Coronary artery (tissue), 2 donors: ENCODE measurements at regions not wholly inside any gene's neighbourhood (a gene's known extent, or its start where the extent isn't known, plus 50 kb on each side); places are given as distances from the start of the nearest gene placed in this dataset.

Experiments used
- DNase-seq: peaks from one replicate; pipeline ENCODE4 v3.0.0-alpha.2; 2017; ENCODE audit warnings: low spot score
- H3K27ac ChIP-seq, 2 donors: fragments of 200-600 bp; sonication (generic); one replicate each; pipeline ENCODE4 v1.5.1; 2016 to 2019
- H3K4me3 ChIP-seq: fragments of 200-600 bp; sonication (generic); 2 replicates; pipeline ENCODE4 v1.5.1; 2016; ENCODE audit warnings: mild to moderate bottlenecking, moderate library complexity
- CTCF ChIP-seq: fragments of 200-600 bp; sonication (generic); IDR thresholded peaks from one replicate; pipeline ENCODE4 v1.5.1; 2019; ENCODE audit warnings: antibody characterized with exemption

GRCh38 chr10:44217274-44217820 lies 167.6 kb downstream of the CXCL12 start:
- no peak for DNase-seq
- TF ChIP-seq CTCF, result no peak
- Histone ChIP-seq H3K27ac (no peak overlapping the region), H3K4me3 (no peak overlapping the region)

GRCh38 chr10:44216073-44216472 lies 168.8 kb downstream of the CXCL12 start:
- no peak for TF ChIP-seq CTCF
- no peak overlapping the region for H3K27ac ChIP-seq
- no peak overlapping the region for H3K4me3 ChIP-seq
- no peak for DNase-seq

GRCh38 chr10:44209811-44210210 lies 175.1 kb downstream of the CXCL12 start:
- TF ChIP-seq CTCF, result no peak
- H3K4me3 ChIP-seq, result no peak overlapping the region

GRCh38 chr10:44207160-44207559 lies 177.7 kb downstream of the CXCL12 start:
- Histone ChIP-seq H3K27ac (no peak overlapping the region), H3K4me3 (no peak overlapping the region)
- no peak for DNase-seq
- no peak for TF ChIP-seq CTCF

More at GRCh38 chr10:44209811-44210210, 175.1 kb downstream of the CXCL12 start:
- H3K27ac ChIP-seq, result peak overlapping the region in 1 of 2 donors; percentile 21
- no peak for DNase-seq

- H3K27ac ChIP-seq, result no peak overlapping the region
- no peak for DNase-seq
- TF ChIP-seq CTCF, result no peak
- H3K4me3 ChIP-seq, result no peak overlapping the region
Measured at GRCh38 chr10:44206127-44206818, 178.6 kb downstream of the CXCL12 start.

GRCh38 chr10:44205067-44205466 lies 179.8 kb downstream of the CXCL12 start:
- no peak overlapping the region for H3K4me3 ChIP-seq
- DNase-seq, result no peak
- TF ChIP-seq CTCF, result no peak
- H3K27ac ChIP-seq, result no peak overlapping the region

GRCh38 chr10:44203535-44203934 lies 181.4 kb downstream of the CXCL12 start:
- DNase-seq, result no peak
- TF ChIP-seq CTCF, result no peak
- Histone ChIP-seq H3K27ac (no peak overlapping the region), H3K4me3 (no peak overlapping the region)
